ENCODE measurements at regions not wholly inside any gene's neighbourhood (a gene's known extent, or its start where the extent isn't known, plus 50 kb on each side); places are given as distances from the start of the nearest gene placed in this dataset.

DNA sequence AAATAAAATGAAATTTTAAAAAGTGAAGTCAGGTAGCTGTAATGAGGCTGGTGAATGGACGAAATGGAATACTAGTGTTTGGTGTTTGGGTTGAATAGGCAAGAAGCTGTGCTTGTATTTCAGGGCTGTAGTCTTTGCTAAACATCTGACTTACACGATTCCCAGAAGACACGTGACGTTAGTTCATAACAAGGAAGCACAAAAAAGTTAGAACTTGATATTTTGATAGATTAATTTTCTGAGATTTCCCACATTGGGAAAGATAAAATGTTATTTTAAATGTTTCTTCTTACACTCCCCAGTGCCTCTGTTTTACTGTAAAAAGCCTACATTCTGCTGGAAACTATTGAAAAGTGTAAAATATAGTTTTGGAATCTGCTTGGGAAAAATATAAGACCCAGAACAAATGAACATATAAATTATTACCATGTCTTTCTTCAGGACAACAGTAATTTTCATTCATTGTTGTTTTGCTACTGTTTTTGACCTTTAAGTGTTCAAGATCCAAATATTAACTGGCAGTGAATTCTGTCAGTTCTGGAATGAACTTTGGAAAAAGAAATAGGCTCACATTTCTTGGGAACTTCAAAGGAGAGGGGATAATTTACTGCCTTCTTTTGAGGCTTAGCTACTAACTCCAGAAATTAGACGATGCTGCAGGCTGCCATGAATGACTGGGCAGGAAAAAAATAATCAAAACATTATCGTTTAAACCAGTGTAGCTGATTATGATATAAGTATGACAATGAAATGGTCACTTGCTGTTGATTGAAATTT is 241.3 kb downstream of the SLITRK6 start:
- no peak overlapping the region for H3K4me3 Mint-ChIP-seq
- peaks cover 7% of the 10 kb centered on the region for H3K4me1 Mint-ChIP-seq

More for the DNA sequence above, 241.3 kb downstream of the SLITRK6 start:
- H3K4me1 ChIP-seq (ENCODE audit: insufficient read depth), result no peaks in the 10 kb centered on the region
- no peaks in the 10 kb centered on the region for H3K27me3 Mint-ChIP-seq (ENCODE audit: insufficient read depth, low read depth, poor library complexity)
- H3K4me3 ChIP-seq, result no peak overlapping the region
- no peaks in the 10 kb centered on the region for H3F3A ChIP-seq (replicated peaks; ENCODE audit: low read depth)
- H3K79me2 ChIP-seq (replicated peaks; ENCODE audit: insufficient read depth), result no peaks in the 10 kb centered on the region
- H3K9me3 Mint-ChIP-seq, result no peaks in the 10 kb centered on the region
- ATAC-seq (no peak), DNase-seq (ENCODE audit: low spot score) (no peak)
- TF ChIP-seq EZH2phosphoT487 (IDR thresholded peaks at IDR 0.05; ENCODE audit: unreplicated experiment) (no peak), EZH2 (IDR thresholded peaks at IDR 0.05; ENCODE audit: low read depth, unreplicated experiment) (no peak), CREB1 (CRISPR knock-in tag; IDR thresholded peaks at IDR 0.05; ENCODE audit: low read depth) (no peak), NANOG (IDR thresholded peaks at IDR 0.05; ENCODE audit: borderline replicate concordance) (no peak), CTCF (conservative IDR thresholded peaks at IDR 0.05; ENCODE audit: low read depth in 2 of 2) (no peak), REST (IDR thresholded peaks at IDR 0.05; ENCODE audit: unreplicated experiment) (no peak), ZNF114 (CRISPR knock-in tag; IDR thresholded peaks at IDR 0.05) (no peak), STAT1 (IDR thresholded peaks at IDR 0.05; ENCODE audit: unreplicated experiment) (no peak), POLR2AphosphoS5 (IDR thresholded peaks at IDR 0.05; ENCODE audit: low read depth) (no peak), JUNB (IDR thresholded peaks at IDR 0.05; ENCODE audit: unreplicated experiment) (no peak), ZNF331 (CRISPR knock-in tag; IDR thresholded peaks at IDR 0.05; ENCODE audit: low read depth) (no peak)
- TF ChIP-seq, protein P1, sequence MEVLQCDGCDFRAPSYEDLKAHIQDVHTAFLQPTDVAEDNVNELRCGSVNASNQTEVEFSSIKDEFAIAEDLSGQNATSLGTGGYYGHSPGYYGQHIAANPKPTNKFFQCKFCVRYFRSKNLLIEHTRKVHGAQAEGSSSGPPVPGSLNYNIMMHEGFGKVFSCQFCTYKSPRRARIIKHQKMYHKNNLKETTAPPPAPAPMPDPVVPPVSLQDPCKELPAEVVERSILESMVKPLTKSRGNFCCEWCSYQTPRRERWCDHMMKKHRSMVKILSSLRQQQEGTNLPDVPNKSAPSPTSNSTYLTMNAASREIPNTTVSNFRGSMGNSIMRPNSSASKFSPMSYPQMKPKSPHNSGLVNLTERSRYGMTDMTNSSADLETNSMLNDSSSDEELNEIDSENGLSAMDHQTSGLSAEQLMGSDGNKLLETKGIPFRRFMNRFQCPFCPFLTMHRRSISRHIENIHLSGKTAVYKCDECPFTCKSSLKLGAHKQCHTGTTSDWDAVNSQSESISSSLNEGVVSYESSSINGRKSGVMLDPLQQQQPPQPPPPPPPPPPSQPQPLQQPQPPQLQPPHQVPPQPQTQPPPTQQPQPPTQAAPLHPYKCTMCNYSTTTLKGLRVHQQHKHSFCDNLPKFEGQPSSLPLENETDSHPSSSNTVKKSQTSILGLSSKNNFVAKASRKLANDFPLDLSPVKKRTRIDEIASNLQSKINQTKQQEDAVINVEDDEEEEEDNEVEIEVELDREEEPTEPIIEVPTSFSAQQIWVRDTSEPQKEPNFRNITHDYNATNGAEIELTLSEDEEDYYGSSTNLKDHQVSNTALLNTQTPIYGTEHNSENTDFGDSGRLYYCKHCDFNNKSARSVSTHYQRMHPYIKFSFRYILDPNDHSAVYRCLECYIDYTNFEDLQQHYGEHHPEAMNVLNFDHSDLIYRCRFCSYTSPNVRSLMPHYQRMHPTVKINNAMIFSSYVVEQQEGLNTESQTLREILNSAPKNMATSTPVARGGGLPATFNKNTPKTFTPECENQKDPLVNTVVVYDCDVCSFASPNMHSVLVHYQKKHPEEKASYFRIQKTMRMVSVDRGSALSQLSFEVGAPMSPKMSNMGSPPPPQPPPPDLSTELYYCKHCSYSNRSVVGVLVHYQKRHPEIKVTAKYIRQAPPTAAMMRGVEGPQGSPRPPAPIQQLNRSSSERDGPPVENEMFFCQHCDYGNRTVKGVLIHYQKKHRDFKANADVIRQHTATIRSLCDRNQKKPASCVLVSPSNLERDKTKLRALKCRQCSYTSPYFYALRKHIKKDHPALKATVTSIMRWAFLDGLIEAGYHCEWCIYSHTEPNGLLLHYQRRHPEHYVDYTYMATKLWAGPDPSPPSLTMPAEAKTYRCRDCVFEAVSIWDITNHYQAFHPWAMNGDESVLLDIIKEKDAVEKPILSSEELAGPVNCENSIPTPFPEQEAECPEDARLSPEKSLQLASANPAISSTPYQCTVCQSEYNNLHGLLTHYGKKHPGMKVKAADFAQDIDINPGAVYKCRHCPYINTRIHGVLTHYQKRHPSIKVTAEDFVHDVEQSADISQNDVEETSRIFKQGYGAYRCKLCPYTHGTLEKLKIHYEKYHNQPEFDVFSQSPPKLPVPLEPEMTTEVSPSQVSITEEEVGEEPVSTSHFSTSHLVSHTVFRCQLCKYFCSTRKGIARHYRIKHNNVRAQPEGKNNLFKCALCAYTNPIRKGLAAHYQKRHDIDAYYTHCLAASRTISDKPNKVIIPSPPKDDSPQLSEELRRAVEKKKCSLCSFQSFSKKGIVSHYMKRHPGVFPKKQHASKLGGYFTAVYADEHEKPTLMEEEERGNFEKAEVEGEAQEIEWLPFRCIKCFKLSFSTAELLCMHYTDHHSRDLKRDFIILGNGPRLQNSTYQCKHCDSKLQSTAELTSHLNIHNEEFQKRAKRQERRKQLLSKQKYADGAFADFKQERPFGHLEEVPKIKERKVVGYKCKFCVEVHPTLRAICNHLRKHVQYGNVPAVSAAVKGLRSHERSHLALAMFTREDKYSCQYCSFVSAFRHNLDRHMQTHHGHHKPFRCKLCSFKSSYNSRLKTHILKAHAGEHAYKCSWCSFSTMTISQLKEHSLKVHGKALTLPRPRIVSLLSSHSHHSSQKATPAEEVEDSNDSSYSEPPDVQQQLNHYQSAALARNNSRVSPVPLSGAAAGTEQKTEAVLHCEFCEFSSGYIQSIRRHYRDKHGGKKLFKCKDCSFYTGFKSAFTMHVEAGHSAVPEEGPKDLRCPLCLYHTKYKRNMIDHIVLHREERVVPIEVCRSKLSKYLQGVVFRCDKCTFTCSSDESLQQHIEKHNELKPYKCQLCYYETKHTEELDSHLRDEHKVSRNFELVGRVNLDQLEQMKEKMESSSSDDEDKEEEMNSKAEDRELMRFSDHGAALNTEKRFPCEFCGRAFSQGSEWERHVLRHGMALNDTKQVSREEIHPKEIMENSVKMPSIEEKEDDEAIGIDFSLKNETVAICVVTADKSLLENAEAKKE (CRISPR knock-in tag; IDR thresholded peaks at IDR 0.05), result no peak
- TF ChIP-seq, protein P2, sequence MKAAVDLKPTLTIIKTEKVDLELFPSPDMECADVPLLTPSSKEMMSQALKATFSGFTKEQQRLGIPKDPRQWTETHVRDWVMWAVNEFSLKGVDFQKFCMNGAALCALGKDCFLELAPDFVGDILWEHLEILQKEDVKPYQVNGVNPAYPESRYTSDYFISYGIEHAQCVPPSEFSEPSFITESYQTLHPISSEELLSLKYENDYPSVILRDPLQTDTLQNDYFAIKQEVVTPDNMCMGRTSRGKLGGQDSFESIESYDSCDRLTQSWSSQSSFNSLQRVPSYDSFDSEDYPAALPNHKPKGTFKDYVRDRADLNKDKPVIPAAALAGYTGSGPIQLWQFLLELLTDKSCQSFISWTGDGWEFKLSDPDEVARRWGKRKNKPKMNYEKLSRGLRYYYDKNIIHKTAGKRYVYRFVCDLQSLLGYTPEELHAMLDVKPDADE (IDR thresholded peaks at IDR 0.05), result no peak
- H3K9me2 ChIP-seq (ENCODE audit: insufficient read depth), result peaks cover 3% of the 10 kb centered on the region; the same call in 1 of the 2 replicates
- H4K20me1 ChIP-seq (replicated peaks; ENCODE audit: insufficient read depth), result no peaks in the 10 kb centered on the region
- no peak overlapping the region for H3K27ac Mint-ChIP-seq
- H3K36me3 ChIP-seq (ENCODE audit: insufficient read depth), result no peaks in the 10 kb centered on the region
- no peaks in the 10 kb centered on the region for H3K36me3 Mint-ChIP-seq (ENCODE audit: low read depth)
- no peak overlapping the region for H2AFZ ChIP-seq
- no peak overlapping the region for H3K27ac ChIP-seq (ENCODE audit: low read depth)
- no peak overlapping the region for H3K4me2 ChIP-seq
- no peaks in the 10 kb centered on the region for H3K27me3 ChIP-seq (ENCODE audit: insufficient read depth)
